HG02870 (cell line): ENCODE measurements at regions not wholly inside any gene's neighbourhood (a gene's known extent, or its start where the extent isn't known, plus 50 kb on each side); places are given as distances from the start of the nearest gene placed in this dataset.
"Not testable (repeated sequence)": the region's sequence is repeated elsewhere in the genome, so short reads cannot be mapped to it uniquely, and the experiment has no call there.

Source experiments
- ATAC-seq: cut with Tn5 transposase; IDR thresholded peaks from one replicate; pipeline ENCODE4 v1.9.1; 2021; ENCODE audit warnings: mild to moderate bottlenecking, moderate library complexity; ENCODE audit not compliant: unreplicated experiment

DNA sequence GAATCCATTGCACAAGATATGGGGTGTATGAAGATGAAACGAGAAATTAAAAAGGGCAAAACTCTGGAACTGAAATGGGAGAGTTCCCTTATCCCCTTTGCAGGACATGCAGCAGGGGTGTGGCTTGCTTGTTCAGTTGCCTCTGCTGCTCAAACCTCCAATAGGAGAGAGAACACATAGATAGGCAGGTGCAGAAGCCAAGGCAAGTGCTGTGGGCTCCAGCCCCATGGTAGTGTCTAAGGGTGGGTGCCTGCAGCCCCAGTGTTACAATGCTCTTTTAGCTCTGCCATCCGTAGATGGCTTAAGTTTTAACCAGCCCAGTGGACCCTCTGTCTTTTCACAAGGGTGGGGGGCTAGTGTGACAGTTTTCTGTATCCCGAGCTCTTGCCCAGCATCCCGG, 69.7 kb downstream of the CMAS start:
- ATAC-seq = no peak

DNA sequence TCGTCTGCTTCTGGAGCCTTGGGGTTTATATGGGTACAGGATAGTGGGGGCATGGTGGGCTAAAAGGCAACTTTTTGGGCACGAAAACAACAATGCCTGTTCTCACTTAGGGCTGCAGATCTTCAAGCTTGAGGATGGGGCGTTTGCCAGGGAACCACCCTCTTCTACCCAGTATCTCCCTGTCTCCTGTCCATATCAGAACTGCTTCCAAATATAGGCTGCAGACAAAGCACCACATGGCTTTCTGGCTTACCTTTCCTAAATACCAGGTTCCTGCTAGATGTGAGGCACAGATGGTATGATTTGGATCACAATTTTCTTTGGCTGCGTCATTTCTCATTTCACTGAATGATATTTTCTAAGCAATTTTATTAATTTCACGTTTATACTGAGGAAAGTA, 70.4 kb downstream of the CMAS start:
- ATAC-seq = no peak

DNA sequence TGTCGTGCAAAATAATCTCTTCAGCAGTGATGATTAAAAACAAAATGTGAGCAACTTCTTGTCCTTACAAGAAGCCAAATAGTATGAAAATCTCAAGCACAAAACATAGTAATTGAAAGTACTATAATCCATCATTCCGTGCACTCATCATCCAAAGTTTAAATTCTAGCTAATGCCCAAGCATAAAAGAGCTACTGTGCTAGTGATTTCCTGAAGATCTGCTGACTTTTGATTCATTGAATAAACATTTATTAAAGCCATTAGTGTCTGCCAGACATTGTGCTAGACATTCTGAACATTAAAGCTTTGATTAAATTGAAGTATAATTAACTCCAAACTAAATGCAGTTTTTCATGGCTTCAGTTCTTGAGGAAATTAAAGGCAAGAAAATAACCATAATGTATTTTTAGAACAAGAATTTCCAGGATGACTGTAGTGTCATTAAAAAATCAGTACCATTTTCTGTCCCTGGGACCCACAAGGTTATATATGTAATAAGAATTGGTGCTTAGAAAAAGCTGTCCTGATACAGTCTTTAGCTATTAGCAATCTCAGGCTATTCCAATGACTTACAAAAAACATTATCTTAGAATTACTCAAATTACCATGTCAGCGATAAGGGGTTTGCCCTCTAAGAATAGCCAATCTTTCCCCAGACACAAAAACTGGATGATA, 71.7 kb downstream of the CMAS start:
- no peak for ATAC-seq

DNA sequence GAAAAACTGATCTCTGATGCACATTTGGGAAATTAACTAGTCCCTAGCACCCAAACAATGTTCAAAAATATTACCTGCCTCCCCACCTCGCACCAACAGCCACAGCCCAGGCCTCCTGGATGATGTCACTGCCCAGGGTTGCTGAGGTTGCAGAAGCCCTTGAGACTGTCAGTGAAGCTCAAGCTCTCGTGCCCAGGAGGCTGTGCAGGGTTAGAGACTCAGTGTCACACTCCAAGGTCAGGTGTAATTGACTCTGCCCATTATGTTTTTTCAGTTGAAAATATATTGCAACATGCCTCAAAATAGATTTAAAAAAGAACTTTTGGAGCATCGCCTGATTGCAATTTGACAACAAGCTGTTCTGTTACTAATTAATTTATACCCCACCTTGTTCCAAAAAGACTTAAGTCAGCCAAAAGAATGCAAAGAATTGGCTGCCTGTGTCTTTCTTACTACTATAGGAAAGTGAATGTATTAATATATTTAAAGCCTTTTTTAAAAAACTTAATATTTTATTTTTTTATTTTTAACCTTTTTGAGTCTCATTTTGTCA, 72.3 kb downstream of the CMAS start:
- ATAC-seq = no peak

DNA sequence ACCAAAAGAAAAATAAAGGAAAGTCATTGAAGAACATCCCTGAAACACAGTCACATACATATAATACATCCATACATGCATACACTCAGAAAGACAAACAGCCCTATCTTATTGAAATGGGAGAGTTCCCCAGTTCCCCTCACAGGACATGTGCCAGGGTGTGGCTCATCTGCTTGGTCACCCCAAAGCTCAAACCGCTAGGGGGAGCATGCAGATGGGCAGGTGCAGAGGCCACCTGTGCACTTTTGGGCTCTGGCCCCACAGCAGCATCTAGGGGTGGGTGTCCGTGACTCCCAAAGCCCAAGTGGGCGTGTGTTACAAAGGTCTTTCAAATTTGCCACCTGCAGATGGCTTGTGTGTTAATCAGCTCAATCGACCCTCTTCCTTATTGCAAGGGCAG, 75.2 kb downstream of the CMAS start:
- ATAC-seq = peak; percentile 45

DNA sequence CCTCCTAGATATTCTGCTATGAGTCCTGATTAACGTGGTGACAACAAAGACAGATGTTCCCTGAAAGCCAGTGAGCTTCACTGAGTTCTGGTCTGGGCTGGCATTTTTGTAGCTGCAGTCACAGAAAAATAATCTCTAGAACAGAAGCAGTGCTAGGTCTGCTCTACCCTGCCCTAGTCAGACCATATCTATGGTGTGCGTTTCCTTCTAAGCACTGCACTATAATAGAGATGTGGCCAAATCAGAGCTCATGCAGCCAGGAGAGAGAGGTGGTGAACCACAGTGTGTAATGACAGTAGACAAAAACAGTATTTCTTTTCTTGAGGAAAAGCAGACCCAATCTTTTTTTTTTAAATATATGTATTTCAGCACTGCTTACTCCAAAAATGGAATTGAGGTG, 76.3 kb downstream of the CMAS start:
- ATAC-seq = no peak

DNA sequence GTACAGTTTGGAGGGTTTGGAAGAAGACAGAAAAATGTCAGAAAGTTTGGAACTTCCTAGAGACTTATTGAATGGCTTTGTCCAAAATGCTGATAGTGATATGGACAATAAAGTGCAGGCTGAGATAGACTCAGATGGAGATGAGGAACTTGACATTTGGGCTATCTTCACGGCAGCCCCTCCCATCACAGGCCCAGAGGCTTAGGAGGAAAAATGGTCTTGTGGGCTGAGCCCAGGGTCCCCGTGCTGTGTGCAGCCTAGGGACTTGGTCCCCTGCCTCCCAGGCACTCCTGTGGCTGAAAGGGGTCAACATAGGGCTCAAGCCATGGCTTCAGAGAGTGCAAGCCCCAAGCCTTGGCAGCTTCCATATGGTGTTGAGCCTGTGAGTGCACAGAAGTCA, 79.0 kb downstream of the CMAS start:
- no peak for ATAC-seq

DNA sequence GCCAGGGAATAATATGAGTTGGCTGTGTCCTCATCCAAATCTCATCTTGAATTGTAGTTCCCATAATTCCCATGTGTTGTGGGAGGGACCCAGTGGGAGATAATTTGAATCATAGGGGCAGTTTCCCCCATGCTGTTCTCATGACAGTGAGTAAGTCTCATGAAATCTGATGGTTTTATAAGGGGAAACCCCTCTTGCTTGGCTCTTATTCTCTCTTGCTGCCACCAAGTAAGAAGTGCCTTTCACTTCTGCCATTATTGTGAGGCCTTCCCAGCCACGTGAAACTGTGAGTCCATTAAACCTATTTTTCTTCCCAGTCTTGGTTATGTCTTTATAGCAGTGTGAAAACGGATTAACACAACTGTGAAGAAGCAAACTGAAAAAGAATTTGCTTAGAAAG, 80.1 kb downstream of the CMAS start:
- ATAC-seq = not testable (repeated sequence)

DNA sequence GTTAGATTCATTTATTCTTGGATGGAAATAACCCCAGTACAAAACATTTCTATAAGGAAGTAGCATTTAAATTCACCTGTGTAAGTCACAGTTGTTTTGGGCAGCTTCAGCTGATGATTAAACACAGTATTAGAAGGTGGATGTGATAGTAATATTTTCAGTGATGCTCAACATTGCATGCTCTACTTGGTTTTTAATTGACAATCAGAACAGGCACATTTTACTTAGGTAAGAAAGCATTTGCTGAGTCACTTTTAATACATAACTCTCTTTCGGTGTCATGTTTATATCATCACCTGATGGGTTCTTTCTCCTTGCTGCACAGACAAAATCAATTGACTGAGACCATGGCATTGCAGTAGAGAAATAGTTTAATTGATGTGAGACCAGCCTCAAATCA, 80.7 kb downstream of the CMAS start:
- ATAC-seq = no peak

DNA sequence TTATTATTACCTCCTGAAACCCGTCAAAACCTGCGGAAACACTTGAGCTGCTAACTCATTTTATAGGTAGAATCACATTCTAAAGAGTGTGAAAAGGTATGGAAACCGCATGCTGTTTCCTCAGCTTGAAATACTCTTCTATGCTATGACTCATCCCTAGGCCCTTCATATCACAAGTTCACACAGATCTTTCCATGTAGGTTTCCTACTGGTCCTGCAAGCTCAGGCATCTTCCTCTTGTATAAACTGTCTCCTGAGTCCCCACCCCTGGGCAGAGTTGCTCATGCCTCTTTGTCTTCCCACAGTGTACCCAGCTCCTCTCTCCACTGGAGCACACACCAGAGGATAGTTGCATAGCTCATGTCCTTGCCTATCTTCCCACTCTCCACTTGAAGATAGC, 84.7 kb downstream of the CMAS start:
- no peak for ATAC-seq

DNA sequence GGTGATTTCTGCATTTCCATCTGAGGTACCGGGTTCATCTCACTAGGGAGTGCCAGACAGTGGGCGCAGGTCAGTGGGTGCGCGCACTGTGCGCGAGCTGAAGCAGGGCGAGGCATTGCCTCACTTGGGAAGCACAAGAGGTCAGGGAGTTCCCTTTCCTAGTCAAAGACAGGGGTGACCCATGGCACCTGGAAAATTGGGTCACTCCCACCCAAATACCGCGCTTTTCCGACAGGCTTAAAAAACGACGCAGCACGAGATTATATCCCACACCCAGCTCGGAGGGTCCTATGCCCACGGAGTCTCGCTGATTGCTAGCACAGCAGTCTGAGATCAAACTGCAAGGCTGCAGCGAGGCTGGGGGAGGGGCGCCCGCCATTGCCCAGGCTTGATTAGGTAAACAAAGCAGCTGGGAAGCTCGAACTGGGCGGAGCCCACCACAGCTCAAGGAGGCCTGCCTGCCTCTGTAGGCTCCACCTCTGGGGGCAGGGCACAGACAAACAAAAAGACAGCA, 90.6 kb downstream of the CMAS start:
- not testable (repeated sequence) for ATAC-seq
